ENCODE measurements at regions not wholly inside any gene's neighbourhood (a gene's known extent, or its start where the extent isn't known, plus 50 kb on each side); places are given as distances from the start of the nearest gene placed in this dataset.

DNA sequence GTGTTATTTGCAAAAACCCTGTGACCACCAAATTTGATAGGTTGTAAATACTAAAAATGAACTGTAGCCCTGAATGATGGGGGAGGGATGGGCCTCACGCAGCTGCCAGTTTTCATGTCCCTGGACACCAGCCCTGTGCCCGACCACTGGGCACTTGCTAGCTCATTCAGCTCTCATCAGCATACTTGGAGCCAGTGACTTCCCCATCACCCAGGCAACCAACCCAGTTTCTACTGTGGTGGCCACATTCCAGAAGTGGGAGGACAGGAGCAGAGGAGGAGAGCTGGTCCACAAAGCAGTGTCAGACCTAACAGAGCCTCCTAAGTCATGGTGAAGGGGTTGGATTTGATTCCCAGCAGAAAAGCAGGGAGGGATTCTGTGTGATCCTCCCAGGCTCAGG, 128.2 kb downstream of the CPEB2 start:
- Mint-ChIP-seq H3K9me3 (peaks cover 3% of the 10 kb centered on the region), H3K4me1 (no peaks in the 10 kb centered on the region), H3K4me3 (no peak overlapping the region), H3K27ac (no peak overlapping the region), H3K36me3 (no peaks in the 10 kb centered on the region)
- DNase-seq (ENCODE audit: low spot score in 2 of 2) (no peak), ATAC-seq (no peak)

- Mint-ChIP-seq H3K27ac (no peak overlapping the region), H3K4me3 (no peak overlapping the region), H3K9me3 (peaks cover 6% of the 10 kb centered on the region), H3K36me3 (no peaks in the 10 kb centered on the region), H3K4me1 (no peaks in the 10 kb centered on the region)
- no peak for DNase-seq (ENCODE audit: low spot score in 2 of 2)
- no peak for ATAC-seq
These were observed 129.3 kb downstream of the CPEB2 start for GRCh38 chr4:15131551-15131950.

DNA sequence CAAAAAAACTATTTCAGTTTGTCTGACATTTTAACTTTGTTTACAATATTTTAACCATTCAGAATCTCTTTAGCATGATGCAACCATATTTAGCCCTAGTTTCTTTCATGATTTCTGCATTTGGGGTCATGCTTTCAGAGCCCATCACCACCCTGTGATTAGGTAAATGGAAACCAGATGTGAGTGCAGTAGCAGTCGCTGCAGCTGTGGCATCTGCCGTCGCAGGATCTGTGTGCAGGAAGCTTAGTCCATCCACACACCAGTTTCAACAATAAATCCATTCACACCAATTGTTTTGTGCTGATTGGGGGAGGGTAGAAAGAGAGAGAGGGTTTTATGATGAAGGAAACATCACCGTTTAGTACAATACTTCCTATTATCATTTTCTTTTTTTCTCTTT, 130.5 kb downstream of the CPEB2 start:
- DNase-seq (ENCODE audit: low spot score in 2 of 2) (no peak), ATAC-seq (no peak)
- Mint-ChIP-seq H3K4me1 (no peaks in the 10 kb centered on the region), H3K27ac (no peak overlapping the region), H3K36me3 (no peaks in the 10 kb centered on the region), H3K4me3 (no peak overlapping the region), H3K9me3 (peaks cover 9% of the 10 kb centered on the region)

DNA sequence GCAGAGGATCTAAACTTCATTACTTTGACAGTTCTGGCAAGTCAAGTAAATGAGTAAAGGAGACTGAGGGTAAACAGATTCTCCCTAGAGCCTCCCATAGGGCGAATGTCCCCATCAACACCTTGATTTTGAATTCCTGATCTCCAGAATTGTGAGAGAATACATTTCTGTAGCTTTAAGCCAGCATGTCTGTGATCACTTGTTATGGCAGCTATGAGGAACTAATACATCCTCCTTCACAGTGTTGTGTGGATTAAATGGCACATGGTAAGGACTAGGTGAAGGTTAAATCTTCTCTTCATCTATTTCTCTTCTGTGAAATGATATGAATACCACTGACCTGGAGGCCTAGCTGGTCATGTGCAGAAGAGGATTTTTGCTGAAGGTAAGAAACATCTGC, 137.3 kb downstream of the CPEB2 start:
- H3K9me3 Mint-ChIP-seq = peaks cover 13% of the 10 kb centered on the region
- H3K36me3 Mint-ChIP-seq = no peaks in the 10 kb centered on the region
- ATAC-seq (no peak), DNase-seq (ENCODE audit: low spot score in 2 of 2) (no peak)
- no peak overlapping the region for H3K27ac Mint-ChIP-seq
- H3K4me1 Mint-ChIP-seq = no peaks in the 10 kb centered on the region
- H3K4me3 Mint-ChIP-seq = no peak overlapping the region

DNA sequence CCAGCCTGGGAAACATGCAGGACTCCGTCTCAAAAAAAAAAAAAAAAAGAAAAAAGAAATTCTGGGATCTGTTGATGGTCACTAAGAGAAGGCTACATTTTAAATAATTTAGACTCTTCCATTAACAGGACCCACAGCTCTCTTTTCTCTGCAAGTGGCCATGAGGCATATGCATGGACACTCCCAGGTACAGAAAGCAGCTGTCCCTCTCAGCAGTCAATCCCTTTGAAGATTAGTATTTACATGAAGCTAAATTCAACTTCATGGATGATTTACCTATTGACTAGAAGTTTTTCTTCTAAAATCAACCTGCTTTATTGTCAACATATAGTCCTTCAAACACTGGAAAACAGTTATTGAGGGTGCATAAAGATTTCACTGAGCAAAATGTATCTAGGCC, 139.9 kb downstream of the CPEB2 start:
- H3K36me3 Mint-ChIP-seq = no peaks in the 10 kb centered on the region
- H3K27ac Mint-ChIP-seq = no peak overlapping the region
- peaks cover 5% of the 10 kb centered on the region for H3K9me3 Mint-ChIP-seq
- no peaks in the 10 kb centered on the region for H3K4me1 Mint-ChIP-seq
- H3K4me3 Mint-ChIP-seq = no peak overlapping the region
- ATAC-seq (no peak), DNase-seq (ENCODE audit: low spot score in 2 of 2) (no peak)

- H3K27ac Mint-ChIP-seq = no peak overlapping the region
- no peaks in the 10 kb centered on the region for H3K36me3 Mint-ChIP-seq
- no peaks in the 10 kb centered on the region for H3K9me3 Mint-ChIP-seq
- H3K4me1 Mint-ChIP-seq = no peaks in the 10 kb centered on the region
- ATAC-seq (no peak), DNase-seq (ENCODE audit: low spot score in 2 of 2) (no peak)
- no peak overlapping the region for H3K4me3 Mint-ChIP-seq
These were observed 141.3 kb downstream of the CPEB2 start for GRCh38 chr4:15143551-15143950.

DNA sequence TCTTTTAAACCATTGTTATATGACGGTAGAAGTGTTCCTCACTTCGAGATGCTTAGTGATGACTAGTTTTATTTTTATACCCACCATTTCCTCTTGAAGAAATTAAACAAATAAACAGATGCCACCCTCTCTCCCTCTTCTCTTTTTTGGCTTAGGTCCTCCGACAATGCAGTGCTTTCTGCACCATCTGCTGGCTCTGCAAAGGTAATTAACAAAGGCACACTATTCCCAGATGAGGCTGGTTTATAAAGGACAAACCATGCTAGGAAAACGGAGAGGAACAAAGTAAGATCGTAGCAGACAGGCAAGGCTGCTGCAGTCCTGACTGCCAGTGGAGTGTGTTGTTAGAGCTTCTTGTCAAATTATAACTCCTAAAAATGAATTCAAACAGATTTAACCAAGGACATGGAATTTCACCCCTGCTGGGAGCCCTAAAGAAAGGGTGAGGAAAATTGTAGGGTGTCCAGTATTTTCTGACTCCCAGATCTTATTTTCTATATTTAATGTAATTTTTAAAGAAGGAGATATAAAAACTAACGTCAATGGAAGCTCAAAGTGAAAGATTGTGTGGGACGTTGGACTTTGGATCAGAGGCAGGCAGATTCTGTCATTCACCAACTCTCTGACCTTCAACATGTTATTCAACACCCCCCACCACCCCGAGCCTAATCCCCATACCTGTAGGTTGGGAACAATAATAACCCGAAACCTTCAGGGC, 142.1 kb downstream of the CPEB2 start:
- DNase-seq (ENCODE audit: low spot score in 2 of 2) (no peak), ATAC-seq (no peak)
- Mint-ChIP-seq H3K27ac (no peak overlapping the region), H3K9me3 (no peaks in the 10 kb centered on the region), H3K4me3 (no peak overlapping the region), H3K36me3 (no peaks in the 10 kb centered on the region), H3K4me1 (no peaks in the 10 kb centered on the region)

- Mint-ChIP-seq H3K4me1 (no peaks in the 10 kb centered on the region), H3K4me3 (no peak overlapping the region), H3K9me3 (no peaks in the 10 kb centered on the region), H3K27ac (no peak overlapping the region), H3K36me3 (no peaks in the 10 kb centered on the region)
- DNase-seq (ENCODE audit: low spot score in 2 of 2) (no peak), ATAC-seq (no peak)
These were observed 142.7 kb downstream of the CPEB2 start for GRCh38 chr4:15144967-15145295.

GRCh38 chr4:15145709-15146108, 143.4 kb downstream of the CPEB2 start:
- no peaks in the 10 kb centered on the region for H3K4me1 Mint-ChIP-seq
- H3K27ac Mint-ChIP-seq = no peak overlapping the region
- DNase-seq (ENCODE audit: low spot score in 2 of 2) = no peak

DNA sequence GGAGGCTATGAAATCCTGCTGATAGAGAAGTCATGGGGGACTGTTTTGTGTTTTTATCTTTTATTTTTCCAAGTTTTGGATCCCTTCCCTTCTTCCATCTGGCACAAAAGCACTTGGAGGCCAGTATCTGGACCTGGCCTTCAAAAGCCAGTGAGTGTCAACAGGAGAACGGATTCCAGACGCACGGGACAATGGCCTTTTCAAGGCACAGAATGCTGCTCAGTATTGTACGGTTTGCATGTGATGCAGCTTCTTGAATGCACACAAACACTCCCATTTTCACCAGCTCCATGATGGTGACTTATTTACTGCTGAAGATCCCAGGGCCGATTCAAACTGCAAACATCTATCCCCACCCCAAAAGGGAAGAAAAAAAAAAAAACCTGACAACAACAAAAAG, 145.4 kb downstream of the CPEB2 start:
- no peaks in the 10 kb centered on the region for H3K36me3 Mint-ChIP-seq
- H3K4me1 Mint-ChIP-seq = no peaks in the 10 kb centered on the region
- DNase-seq (ENCODE audit: low spot score in 2 of 2) (no peak), ATAC-seq (no peak)
- H3K27ac Mint-ChIP-seq = no peak overlapping the region
- no peak overlapping the region for H3K4me3 Mint-ChIP-seq
- no peaks in the 10 kb centered on the region for H3K9me3 Mint-ChIP-seq

More at GRCh38 chr4:15145709-15146108, 143.4 kb downstream of the CPEB2 start:
- no peak for ATAC-seq
- no peak overlapping the region for H3K4me3 Mint-ChIP-seq
- no peaks in the 10 kb centered on the region for H3K9me3 Mint-ChIP-seq
- H3K36me3 Mint-ChIP-seq = no peaks in the 10 kb centered on the region

GRCh38 chr4:15148199-15148598, 145.9 kb downstream of the CPEB2 start:
- Mint-ChIP-seq H3K4me3 (no peak overlapping the region), H3K4me1 (no peaks in the 10 kb centered on the region), H3K9me3 (no peaks in the 10 kb centered on the region), H3K27ac (no peak overlapping the region), H3K36me3 (no peaks in the 10 kb centered on the region)
- ATAC-seq (no peak), DNase-seq (ENCODE audit: low spot score in 2 of 2) (no peak)

- Mint-ChIP-seq H3K4me1 (no peaks in the 10 kb centered on the region), H3K9me3 (no peaks in the 10 kb centered on the region), H3K36me3 (no peaks in the 10 kb centered on the region), H3K27ac (no peak overlapping the region), H3K4me3 (no peak overlapping the region)
- no peak for ATAC-seq
- no peak for DNase-seq (ENCODE audit: low spot score in 2 of 2)
These were observed 146.4 kb downstream of the CPEB2 start for GRCh38 chr4:15148691-15149090.

- H3K27ac Mint-ChIP-seq = no peak overlapping the region
- peaks cover 3% of the 10 kb centered on the region for H3K9me3 Mint-ChIP-seq
- DNase-seq (ENCODE audit: low spot score in 2 of 2) = no peak
- H3K4me1 Mint-ChIP-seq = no peaks in the 10 kb centered on the region
- H3K4me3 Mint-ChIP-seq = no peak overlapping the region
- no peaks in the 10 kb centered on the region for H3K36me3 Mint-ChIP-seq
- peak; percentile 57 for ATAC-seq
These were observed 147.1 kb downstream of the CPEB2 start for GRCh38 chr4:15149234-15149838.

- Mint-ChIP-seq H3K4me1 (no peaks in the 10 kb centered on the region), H3K36me3 (no peaks in the 10 kb centered on the region), H3K9me3 (peaks cover 3% of the 10 kb centered on the region), H3K4me3 (no peak overlapping the region), H3K27ac (no peak overlapping the region)
- peak; percentile 23 for ATAC-seq
- no peak for DNase-seq (ENCODE audit: low spot score in 2 of 2)
These were observed 147.7 kb downstream of the CPEB2 start for GRCh38 chr4:15149839-15150592.

DNA sequence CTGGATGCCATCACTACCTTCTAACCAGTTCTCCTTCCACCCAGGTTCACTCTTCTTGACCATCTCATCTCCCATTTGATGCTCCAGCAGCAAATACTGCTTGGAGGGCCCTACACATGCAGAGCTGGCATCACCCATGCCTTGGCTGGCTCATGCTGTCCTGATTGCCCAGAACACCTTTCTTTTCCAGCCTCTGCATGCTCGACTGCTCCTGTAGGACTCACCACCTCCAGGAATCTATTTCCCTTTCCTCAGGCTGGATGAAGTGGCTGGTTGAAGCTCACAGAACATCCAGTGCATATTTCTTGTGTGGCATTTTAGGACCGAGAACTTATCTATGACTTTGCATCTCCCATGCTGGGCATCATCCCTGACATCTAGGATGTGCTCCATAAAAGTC, 148.3 kb downstream of the CPEB2 start:
- ATAC-seq (no peak), DNase-seq (ENCODE audit: low spot score in 2 of 2) (no peak)
- no peaks in the 10 kb centered on the region for H3K36me3 Mint-ChIP-seq
- H3K27ac Mint-ChIP-seq = no peak overlapping the region
- H3K4me3 Mint-ChIP-seq = no peak overlapping the region
- H3K4me1 Mint-ChIP-seq = no peaks in the 10 kb centered on the region
- peaks cover 3% of the 10 kb centered on the region for H3K9me3 Mint-ChIP-seq

DNA sequence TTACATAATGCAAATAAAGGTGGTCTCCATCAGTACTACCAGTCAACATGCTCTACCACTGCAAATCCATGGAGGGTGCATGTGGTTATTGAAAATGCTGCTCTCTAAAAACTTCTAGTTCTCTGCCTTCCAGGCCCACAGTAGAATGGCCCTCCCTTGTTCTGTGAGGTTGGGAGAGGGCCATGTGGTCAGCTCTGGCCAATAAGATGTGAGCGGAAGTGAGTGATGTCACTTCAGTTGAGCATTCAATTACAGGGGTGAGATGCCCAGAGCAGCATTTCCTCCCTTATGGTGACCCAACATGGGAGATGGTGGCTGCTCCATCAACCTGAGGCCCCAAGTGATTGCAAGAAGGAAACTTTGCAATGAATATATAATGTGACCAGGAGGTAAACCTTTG, 148.8 kb downstream of the CPEB2 start:
- DNase-seq (ENCODE audit: low spot score in 2 of 2) = no peak
- Mint-ChIP-seq H3K4me3 (no peak overlapping the region), H3K27ac (no peak overlapping the region), H3K36me3 (no peaks in the 10 kb centered on the region), H3K4me1 (no peaks in the 10 kb centered on the region), H3K9me3 (peaks cover 3% of the 10 kb centered on the region)
- ATAC-seq = no peak

Measured in stimulated activated effector memory CD8-positive, alpha-beta T cell treated with anti-CD3 and anti-CD28 coated beads, Interleukin-12 subunit alpha, Interleukin-12 subunit beta, amount 100 ng/mL, for 72 hours (primary cell).